ENCODE measurements at regions not wholly inside any gene's neighbourhood (a gene's known extent, or its start where the extent isn't known, plus 50 kb on each side); places are given as distances from the start of the nearest gene placed in this dataset.

DNA sequence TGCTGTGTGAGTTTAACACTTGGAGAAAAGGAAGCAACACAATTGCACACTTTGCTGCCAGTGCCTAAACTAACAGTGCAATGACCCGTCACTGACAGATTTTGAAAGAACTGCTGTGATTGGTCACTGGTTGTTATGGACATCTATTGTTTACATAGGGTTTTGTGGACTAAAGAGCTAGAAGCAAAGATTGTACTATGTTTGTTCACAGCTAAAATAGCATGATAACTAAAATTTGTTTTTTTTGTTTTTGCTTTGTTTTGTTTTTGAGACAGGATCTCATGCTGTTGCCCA, 112.4 kb upstream of the GOLGA8J start:
- DNase-seq (ENCODE audit: insufficient read length, low spot score) = no peak
- no peak for TF ChIP-seq POLR2A (IDR thresholded peaks at IDR 0.05; ENCODE audit: low read depth, low read length)
- no peak for FAIRE-seq

DNA sequence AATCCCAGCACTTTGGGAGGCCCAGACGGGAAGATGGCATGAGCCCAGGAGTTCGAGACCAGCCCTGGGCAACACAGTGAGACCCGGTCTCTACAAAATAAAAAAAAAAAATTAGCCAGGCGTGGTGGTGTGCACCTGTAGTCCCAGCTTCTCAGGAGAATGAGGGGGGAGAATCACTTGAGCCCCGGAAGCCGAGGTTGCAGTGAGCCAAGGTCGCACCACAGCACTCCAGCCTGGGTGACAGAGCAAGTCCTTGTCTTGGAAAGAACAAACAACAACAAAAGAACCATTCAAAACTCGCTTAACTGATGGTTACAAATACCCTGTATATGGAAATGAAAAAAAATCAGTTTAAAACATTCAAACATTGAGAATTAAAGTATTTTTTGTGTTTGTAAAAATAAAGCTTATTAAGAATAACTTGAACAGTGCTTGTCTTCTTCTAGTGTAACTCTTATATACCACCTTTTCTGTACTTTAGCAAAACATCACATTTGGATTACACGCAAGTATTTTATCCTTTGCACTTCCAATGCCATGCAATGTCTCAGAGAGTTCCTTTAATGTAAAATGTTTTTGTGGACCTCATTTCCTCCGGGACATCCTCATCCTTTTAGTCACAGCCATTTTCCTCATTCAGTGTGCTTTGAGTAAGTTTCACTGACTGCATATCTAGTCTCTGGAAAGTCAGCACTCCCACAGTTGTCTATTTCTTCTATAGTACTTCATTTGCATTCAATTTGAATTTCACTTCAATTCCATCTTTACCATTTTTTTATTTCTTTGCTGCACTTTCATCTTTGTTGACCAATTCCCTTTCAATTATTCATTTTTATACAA, 113.0 kb upstream of the GOLGA8J start:
- no peak for TF ChIP-seq POLR2A (IDR thresholded peaks at IDR 0.05; ENCODE audit: low read depth, low read length)
- DNase-seq (ENCODE audit: insufficient read length, low spot score) = no peak
- no peak for FAIRE-seq

DNA sequence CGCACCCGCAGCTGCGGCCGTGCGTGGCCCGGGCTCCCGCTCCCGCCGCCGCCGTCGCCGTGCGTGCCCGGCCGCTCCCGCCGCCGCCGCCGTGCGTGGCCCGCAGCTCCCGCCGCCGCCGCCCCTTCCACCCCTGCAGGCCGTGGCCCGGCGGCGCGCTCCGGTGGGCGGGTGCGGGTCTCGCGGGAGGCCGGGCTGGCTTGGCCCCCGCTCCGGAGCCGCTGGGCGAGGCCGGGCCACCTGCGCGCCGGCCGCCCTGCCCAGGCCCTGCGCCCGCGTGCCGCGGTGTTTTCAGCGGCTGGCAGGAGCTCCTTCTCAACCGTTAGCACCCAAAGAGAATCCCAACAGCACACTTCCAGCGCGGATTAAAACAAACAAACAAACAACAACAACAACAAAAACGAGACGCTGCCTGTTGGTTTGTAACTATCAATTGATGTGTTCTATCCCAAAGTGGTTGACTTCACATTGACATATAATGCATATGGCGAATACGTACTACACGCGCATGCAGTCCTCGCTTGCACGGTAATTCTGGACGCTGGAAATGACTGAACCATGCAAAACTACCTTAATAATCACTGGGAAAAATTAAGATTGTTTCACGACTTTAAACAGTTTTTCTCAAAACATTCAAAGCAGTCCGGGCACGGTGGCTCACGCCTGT, 113.7 kb upstream of the GOLGA8J start:
- FAIRE-seq (no peak), DNase-seq (ENCODE audit: insufficient read length, low spot score) (no peak)
- no peak for TF ChIP-seq POLR2A (IDR thresholded peaks at IDR 0.05; ENCODE audit: low read depth, low read length)

DNA sequence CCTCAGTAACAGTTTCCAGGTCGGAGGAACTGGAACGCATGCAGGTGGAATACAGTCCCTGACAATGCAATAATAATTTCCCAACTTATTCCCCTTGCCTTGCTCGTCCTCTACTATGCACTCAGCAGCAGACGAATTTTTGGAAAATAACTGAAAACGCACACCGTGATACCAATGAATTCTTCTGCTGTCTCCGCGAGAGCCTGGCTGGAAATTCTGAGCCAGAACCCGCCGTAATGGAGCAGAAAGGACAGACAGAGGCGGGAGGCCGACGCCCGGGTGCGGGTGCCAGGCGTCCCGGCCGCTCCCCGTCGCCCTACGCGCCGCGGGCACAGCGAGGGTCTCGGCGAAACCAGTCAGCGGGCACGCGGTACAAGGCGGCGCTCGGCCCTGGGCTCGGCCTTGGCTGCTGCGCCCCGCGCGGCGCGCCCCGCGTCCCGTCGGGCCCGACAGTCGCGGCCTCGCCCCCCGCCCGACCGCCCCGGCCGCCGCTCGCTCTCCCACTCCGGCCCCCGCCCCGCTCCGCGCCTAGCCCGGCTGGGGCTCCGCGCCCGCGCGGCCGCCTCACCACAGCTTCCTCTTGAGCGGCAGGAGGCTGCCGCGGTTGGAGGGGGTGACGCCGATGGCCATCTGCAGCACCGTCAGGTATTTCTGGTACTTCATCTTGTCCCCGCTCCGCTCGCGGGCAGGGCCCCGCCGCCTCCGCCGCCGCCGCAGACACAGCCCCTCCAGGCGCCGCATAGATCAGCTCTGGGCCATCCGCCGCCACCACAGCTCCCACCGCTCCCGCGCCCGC, 114.5 kb upstream of the GOLGA8J start:
- no peak for DNase-seq (ENCODE audit: insufficient read length, low spot score)
- no peak for FAIRE-seq
- no peak for TF ChIP-seq POLR2A (IDR thresholded peaks at IDR 0.05; ENCODE audit: low read depth, low read length)

DNA sequence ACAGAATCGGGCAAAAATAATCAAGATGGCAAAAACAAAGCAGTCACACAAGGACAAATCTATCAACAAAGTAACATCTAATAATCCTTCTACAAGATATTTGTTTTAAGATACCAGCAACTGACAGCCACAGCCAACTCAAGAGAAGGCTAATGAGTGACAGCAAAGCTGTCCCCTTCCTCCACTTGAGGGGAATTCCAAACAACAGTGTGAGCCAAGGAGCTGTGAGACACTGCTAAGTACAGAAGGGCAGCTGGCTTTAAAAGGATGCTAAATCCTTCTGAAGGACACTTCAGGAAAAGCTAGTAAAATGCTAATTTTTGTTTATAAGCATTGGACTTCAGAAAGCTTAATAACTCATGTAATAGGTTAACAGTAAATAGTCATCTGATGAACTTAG, 120.3 kb upstream of the GOLGA8J start:
- DNase-seq (ENCODE audit: insufficient read length, low spot score) = no peak

DNA sequence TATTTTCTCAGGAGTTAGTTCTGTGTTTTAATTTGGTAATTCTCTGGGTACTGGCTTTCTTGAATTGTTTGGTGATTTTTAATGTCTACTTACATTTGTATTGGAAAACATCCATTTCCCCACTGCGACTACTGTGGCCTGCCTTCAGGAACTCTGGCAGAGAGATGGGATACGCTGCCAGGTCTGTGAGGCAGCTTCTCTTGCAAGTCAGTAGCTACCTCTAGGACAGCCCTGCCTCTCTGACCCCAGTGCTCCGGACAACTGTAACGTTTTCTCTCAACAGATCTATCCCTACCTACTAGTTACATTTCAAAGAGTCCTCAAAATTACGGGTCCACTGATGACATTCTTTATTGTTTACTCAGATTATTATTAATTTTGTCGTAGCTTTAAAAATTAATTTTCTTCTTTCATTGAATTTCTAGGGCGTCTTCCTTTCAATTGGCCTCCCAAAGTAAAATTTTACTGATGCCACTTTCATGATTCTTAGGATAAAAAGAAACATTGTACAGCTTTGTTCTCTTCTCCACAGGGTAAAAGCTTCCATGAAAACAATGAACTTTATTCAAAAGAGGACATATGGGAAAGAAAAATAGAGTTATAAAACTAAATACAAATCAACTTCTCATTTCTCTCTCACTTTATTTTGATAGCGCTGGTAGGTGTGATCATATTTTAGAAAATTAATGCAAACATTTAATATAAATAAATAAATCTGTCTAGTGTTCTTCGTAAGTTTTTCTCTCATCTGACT, 123.2 kb upstream of the GOLGA8J start:
- DNase-seq (ENCODE audit: insufficient read length, low spot score) (no peak), FAIRE-seq (no peak)
- TF ChIP-seq POLR2A (IDR thresholded peaks at IDR 0.05; ENCODE audit: low read depth, low read length) = no peak

More for the DNA sequence above, 120.3 kb upstream of the GOLGA8J start:
- no peak for TF ChIP-seq POLR2A (IDR thresholded peaks at IDR 0.05; ENCODE audit: low read depth, low read length)
- FAIRE-seq = no peak

DNA sequence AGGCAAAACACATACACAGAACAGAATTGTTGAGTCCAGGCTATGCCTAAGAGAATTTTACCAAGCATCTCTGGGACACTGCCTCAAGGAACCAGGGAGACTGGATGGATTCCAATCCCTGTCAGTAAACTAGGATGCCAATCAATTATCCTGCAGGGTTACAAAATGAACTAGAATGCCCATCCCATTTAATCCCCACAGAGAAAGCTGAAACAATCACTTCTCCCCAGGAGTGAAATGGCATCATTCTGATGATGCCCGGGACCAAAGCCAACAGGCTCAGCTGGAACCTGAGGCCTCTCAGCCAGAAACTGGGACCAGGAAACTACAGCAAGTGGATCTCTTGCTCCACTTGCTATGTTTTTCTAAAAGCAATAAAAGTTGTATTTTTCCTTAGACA, 130.0 kb upstream of the TJP1 start:
- peak; percentile 70 for FAIRE-seq
- no peak for DNase-seq (ENCODE audit: insufficient read length, low spot score)
- TF ChIP-seq POLR2A (IDR thresholded peaks at IDR 0.05; ENCODE audit: low read depth, low read length) = no peak

DNA sequence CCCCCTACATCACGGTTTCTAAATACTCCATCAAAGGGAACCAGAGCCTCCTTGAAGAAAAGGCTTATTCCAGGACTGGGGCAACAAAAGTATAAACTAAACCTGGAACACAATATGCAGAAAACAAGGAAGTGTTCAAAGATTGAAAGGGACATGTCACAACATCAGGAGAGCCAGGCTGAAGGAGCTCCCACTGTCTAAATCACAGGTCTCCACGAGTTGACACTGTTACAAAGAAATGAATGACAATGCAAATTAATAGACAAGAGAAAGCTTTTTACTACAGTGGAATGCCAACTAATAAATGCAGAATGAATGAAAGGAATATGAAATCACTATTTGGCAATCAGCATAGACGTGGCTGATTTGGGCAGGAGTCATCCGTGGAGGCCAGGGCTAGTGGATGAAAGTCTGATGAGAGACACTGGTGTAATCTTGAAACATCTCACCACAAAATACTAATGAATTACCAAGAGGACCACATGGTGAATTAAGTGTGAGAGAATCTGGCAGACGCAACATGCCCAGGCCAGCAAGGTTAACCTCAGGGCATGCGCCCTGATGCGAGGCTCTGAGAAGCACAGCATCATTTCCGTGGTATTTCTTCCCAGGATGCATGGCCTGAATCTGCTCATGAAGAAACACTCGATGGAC, 123.8 kb upstream of the TJP1 start:
- no peak for TF ChIP-seq POLR2A (IDR thresholded peaks at IDR 0.05; ENCODE audit: low read depth, low read length)
- DNase-seq (ENCODE audit: insufficient read length, low spot score) (no peak), FAIRE-seq (no peak)

DNA sequence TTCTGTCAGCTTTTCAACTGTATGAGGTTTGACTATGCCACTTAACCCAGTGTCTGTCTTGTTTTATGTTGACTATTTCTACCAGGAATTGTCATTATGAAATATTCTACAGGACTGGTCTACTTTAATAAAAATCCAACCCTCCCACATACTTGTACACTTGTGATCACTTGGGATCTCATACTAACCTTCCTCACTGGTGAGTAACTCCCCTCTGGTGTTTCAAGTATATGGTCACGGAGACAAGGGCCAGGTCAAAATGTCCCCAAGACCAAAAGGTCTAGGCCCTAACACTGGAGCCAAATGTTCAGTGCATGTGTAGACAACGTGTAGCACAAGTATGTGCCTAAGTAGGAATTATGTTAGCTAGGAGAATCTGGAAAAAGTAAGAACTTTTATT, 122.7 kb upstream of the TJP1 start:
- FAIRE-seq = no peak
- DNase-seq (ENCODE audit: insufficient read length, low spot score) = no peak
- no peak for TF ChIP-seq POLR2A (IDR thresholded peaks at IDR 0.05; ENCODE audit: low read depth, low read length)

DNA sequence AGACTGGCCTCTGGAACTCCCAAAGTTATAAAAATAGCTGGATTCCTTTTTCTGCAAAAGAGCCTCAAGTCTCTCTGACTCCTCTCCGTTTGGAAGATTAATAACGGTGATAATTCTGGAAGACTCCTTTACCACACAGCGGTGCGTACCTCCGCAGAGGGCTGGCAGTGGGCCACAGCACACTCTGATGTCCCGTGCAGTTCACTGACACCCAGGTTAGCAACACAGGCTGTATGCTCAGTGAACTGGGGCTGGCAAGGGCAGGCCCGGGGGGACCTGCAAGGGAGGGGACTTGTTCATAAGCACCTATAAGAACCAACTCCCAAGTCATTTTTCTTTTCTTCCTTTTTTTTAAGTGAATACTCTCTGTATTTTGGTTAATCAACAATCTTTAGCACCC, 120.3 kb upstream of the TJP1 start:
- FAIRE-seq (no peak), DNase-seq (ENCODE audit: insufficient read length, low spot score) (no peak)
- no peak for TF ChIP-seq POLR2A (IDR thresholded peaks at IDR 0.05; ENCODE audit: low read depth, low read length)

DNA sequence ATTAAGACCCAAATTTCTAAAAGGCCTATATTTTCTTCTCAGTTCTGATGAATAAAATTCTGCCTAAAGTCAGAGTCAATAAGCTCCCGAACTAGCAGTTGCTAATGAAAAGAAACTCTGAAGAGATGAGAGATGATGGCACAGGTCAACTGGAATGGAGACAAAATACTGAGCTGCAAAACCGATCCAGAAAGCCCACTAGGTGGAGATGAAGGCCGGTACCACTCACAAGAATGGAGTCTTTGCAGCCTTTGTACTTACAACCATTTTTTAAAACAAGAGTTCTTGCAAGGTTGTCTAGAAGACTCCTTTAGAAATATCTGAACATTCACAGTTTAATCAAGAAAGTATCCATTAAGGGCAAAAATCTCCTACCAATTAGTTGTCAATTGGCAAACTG, 119.9 kb upstream of the TJP1 start:
- no peak for DNase-seq (ENCODE audit: insufficient read length, low spot score)
- FAIRE-seq = no peak
- TF ChIP-seq POLR2A (IDR thresholded peaks at IDR 0.05; ENCODE audit: low read depth, low read length) = no peak

DNA sequence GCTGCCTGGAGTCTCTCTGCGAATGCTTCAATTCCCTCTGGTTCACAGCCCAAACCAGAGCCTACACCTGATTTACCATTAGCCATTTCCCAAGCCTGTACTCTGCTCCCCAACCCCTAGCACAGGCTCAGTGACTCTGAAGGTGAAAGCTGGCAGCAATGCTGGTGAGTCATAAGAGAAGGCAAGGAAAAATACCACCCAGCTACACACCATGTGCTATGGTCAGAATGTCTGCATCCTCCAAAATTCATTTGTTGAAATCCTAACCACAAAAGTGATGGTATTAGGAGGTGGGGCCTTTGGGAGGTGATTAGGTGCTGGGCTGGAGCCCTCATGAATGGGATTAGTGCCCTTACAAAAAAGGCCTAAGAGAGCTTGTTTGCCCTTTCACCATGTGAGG, 117.1 kb upstream of the TJP1 start:
- peak; percentile 47 for DNase-seq (ENCODE audit: insufficient read length, low spot score)
- FAIRE-seq = peak; percentile 95
- no peak for TF ChIP-seq POLR2A (IDR thresholded peaks at IDR 0.05; ENCODE audit: low read depth, low read length)
